GM10248 (cell line): ENCODE measurements at regions not wholly inside any gene's neighbourhood (a gene's known extent, or its start where the extent isn't known, plus 50 kb on each side); places are given as distances from the start of the nearest gene placed in this dataset.

Experiments
- CTCF ChIA-PET: fragments of 300-600 bp; sonication (Branson Sonifier 250); formaldehyde crosslinking; extraction: SDS; loops from one replicate; lab custom pipeline; 2021; ENCODE audit warnings: antibody characterized with exemption; lab: Yijun Ruan, JAX
- POLR2A ChIA-PET: fragments of 350-650 bp; sonication (Branson Sonifier 250); formaldehyde crosslinking; extraction: SDS; loops from one replicate; lab custom pipeline; 2020; ENCODE audit warnings: antibody characterized with exemption; lab: Yijun Ruan, JAX
- DNase-seq: peaks from one replicate; pipeline ENCODE4 v3.0.0; 2012; ENCODE audit errors: extremely low spot score
- TF ChIP-seq, protein P1 (sequence below): IDR thresholded peaks from 2 replicates; pipeline ENCODE4 v1.5.1; 2012; ENCODE audit warnings: mild to moderate bottlenecking, low read depth; ENCODE audit errors: extremely low read depth, missing control alignments, control extremely low read depth

DNA sequence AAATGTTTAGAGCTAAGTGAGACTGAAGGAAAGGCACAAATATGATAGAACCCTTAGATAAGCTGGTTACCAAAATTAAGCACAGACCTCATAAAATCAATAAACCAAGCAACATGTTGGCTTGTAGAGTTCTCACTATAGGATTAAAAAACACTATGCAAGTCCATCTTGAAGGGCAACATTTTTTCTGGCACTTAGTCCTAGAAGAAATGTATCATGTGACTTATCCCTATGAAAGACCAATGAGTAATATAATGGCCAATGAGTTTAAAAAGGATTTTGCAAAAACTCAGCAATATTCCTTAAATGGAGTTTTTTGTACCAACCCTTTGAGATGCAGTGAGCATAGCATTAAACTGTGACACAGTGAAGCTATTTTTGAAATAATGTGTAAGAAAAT, 216.3 kb upstream of the ADRA1B start:
- ChIA-PET CTCF (no interaction called here), POLR2A (no interaction called here)
- TF ChIP-seq, protein P1, sequence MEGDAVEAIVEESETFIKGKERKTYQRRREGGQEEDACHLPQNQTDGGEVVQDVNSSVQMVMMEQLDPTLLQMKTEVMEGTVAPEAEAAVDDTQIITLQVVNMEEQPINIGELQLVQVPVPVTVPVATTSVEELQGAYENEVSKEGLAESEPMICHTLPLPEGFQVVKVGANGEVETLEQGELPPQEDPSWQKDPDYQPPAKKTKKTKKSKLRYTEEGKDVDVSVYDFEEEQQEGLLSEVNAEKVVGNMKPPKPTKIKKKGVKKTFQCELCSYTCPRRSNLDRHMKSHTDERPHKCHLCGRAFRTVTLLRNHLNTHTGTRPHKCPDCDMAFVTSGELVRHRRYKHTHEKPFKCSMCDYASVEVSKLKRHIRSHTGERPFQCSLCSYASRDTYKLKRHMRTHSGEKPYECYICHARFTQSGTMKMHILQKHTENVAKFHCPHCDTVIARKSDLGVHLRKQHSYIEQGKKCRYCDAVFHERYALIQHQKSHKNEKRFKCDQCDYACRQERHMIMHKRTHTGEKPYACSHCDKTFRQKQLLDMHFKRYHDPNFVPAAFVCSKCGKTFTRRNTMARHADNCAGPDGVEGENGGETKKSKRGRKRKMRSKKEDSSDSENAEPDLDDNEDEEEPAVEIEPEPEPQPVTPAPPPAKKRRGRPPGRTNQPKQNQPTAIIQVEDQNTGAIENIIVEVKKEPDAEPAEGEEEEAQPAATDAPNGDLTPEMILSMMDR = no peak
- no peak for DNase-seq

DNA sequence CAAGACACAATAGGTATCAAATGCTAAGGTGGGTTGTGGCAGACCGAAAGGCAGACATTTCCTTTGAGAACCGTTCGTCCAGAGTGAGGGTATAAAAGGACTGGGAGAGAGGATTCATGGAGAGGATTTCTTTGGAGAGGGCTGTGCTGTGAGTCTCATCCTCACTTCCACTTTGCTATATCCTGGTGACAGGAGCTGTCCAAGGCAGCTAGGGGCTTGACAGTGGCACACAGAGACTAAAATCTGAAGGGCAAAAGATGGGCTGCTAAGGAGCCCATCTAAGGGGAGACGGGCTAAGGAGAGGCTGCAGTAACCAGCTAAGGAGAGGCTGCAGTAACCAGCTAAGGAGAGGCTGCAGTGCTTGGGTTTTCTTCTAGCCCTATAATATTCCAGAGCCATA, 214.0 kb upstream of the ADRA1B start:
- ChIA-PET POLR2A (no interaction called here), CTCF (no interaction called here)
- DNase-seq = no peak
- TF ChIP-seq, protein P1 = no peak

DNA sequence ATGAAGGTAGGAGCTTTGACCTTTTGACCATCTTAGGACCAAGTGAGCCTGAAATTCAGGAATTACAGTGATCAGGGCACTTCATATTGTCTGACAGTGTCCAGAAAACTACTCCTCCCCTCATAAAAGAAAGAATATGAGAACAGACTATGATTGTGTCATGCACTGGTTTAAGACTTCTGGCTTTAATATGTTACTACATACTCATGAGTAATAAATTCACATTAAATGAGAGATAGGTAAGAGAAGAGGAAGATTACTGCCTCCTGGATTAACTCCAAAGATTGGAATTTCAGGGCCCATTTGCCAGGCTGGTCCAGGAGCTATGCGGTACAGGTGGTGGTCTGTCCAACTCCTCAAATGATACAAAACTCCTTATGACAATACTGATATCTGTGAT, 213.5 kb upstream of the ADRA1B start:
- TF ChIP-seq, protein P1 = no peak
- no peak for DNase-seq
- ChIA-PET CTCF (no interaction called here), POLR2A (no interaction called here)

DNA sequence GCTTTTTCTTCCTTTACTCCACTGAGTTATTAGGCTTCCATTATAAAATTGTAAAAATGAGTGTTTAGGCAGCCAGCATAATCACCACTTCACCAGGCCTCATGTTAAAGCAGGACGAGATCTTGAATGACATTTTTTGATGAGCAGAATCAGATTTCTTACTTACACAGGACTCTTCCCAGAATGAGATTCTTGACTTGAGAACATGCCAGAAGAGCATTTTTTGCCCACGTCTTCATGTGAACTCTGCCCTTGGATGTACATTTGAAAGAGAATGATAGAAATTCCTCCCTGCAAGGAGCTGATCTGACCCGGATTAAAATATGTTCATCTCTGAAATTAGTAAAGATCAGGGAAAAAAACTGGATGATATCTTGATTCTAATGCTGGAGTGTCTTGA, 212.1 kb upstream of the ADRA1B start:
- CTCF ChIA-PET = no interaction called here

DNA sequence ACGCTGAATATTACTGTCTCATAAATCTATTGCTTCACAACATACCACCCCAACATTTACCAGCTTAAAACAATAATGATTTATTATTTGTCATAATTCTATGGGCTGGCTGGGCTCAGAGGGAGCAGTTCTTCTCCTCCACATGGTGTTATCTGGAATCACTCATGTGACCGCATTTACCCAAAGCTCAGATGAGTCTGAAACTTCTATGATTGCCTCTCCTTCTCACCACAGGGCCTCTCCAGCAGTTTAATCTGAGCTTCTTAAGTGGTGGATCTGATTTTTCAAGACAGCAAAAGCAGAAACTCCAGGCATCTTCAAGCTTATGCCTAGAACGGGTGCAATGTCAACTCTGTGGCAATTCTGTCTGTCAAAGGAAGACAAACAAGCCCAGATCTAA, 210.3 kb upstream of the ADRA1B start:
- TF ChIP-seq, protein P1 = no peak
- POLR2A ChIA-PET = no interaction called here
- no peak for DNase-seq
- CTCF ChIA-PET = interaction anchor here (1.4 to 1.9 kb wide), 2 partner anchors 10 to 21 kb away, joined by 6 to 9 read pairs; no protein-coding TSS in a partner anchor

More for the DNA sequence above, 212.1 kb upstream of the ADRA1B start:
- POLR2A ChIA-PET = no interaction called here
- TF ChIP-seq, protein P1 = no peak
- DNase-seq = no peak

DNA sequence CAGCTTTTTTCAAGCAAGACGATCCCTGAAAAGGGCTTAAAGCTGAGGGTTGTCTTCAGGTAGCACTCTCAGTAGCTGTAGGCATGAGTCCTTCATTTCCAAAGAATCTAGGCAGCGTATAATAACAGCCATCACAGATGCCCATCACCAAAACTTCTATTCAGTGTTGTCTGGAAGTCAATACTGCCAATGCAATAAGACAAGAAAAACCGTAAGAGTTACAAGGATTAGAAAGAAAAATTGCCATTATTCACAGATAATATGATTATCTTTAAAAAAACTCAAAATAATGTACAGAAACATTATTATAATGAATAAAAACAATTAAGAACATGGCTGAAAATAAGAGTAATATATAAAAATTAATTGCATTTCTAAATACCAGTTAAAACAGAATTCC, 208.2 kb upstream of the ADRA1B start:
- ChIA-PET POLR2A (no interaction called here), CTCF (no interaction called here)
- TF ChIP-seq, protein P1 = no peak
- DNase-seq = no peak

DNA sequence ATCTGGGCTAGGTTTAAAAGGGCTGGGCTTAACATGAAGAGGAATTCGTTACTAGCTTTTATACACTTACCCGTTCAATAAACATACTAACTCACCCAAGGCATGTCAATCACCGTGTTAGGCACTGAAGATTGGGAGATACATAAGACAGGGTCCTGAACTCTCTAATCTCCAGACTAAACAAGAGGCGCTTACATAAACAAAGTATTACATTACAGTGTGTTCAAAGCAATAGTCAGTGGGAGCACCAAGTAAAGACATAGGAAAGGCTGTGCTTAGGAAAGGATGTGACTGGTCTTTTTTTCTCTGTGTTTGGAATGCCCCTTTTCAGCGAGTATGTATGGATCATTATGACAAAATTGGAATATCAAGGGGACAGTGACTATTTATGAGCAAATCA, 203.6 kb upstream of the ADRA1B start:
- POLR2A ChIA-PET = no interaction called here
- no peak for DNase-seq
- TF ChIP-seq, protein P1 = no peak
- CTCF ChIA-PET = no interaction called here
